ENCODE measurements at regions not wholly inside any gene's neighbourhood (a gene's known extent, or its start where the extent isn't known, plus 50 kb on each side); places are given as distances from the start of the nearest gene placed in this dataset.

DNA sequence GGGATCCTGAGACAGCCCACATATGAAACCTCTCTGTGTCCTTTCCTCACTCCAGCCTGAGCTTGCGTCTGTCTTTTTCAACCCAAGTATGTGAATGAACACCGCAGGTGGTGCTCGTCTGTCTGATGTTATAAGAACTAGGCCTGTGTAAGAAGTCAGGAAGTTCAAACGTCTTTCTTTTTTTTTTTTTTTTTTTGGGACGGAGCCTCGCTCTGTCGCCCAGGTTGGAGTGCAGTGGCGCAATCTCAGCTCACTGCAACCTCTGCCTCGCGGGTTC is 92.3 kb downstream of the ANKRD10 start:
- intact Hi-C loops (cut with DNase I): loop anchor here in 1 of 4 donors (10.0 kb wide), 1 partner anchor 228 kb away; no protein-coding TSS in a partner anchor

DNA sequence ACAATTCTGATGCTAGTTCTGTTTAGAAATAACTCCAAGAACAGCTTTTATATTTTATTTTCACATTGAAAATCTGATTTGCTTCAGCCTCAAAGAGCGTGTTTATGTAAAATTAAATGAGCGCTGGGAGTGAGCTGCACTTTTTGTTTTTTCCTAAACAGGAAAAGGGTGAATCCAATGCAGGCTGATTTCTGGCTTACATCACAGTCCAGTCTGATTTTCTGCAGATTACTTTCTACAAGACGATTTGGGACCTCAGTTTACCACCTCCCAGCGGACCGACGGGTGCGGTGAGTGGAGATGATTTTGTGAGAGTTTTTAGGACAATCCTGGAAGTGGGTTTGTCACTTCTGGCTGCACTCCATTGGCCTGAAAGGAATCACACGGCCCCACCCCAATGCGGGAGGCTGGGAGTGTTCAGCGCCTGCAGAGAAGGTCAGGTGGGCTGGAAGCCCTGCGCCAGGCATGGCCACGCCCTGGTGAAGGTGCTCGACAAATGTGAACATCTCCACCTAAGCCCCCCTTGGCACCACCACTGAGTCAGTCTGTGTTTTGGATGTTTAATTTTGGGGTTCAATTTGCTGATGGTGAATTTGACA is 90.1 kb downstream of the ANKRD10 start:
- Histone ChIP-seq H3K9me3 (no peaks in the 10 kb centered on the region), H3K36me3 (no peaks in the 10 kb centered on the region), H3K27me3 (no peaks in the 10 kb centered on the region), H3K27ac (peak overlapping the region in 1 of 2 donors; percentile 48), H3K4me3 (no peak overlapping the region), H3K4me1 (ENCODE audit: insufficient read depth) (peaks cover 4% of the 10 kb centered on the region)
- WGBS, 3 donors: 16 to 42% (median 28%) methylated on average over 13 of the region's 13 CpGs
- TF ChIP-seq EP300 (IDR thresholded peaks at IDR 0.05) (no peak), POLR2A (IDR thresholded peaks at IDR 0.05) (no peak)
- TF ChIP-seq, protein P1, sequence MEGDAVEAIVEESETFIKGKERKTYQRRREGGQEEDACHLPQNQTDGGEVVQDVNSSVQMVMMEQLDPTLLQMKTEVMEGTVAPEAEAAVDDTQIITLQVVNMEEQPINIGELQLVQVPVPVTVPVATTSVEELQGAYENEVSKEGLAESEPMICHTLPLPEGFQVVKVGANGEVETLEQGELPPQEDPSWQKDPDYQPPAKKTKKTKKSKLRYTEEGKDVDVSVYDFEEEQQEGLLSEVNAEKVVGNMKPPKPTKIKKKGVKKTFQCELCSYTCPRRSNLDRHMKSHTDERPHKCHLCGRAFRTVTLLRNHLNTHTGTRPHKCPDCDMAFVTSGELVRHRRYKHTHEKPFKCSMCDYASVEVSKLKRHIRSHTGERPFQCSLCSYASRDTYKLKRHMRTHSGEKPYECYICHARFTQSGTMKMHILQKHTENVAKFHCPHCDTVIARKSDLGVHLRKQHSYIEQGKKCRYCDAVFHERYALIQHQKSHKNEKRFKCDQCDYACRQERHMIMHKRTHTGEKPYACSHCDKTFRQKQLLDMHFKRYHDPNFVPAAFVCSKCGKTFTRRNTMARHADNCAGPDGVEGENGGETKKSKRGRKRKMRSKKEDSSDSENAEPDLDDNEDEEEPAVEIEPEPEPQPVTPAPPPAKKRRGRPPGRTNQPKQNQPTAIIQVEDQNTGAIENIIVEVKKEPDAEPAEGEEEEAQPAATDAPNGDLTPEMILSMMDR (IDR thresholded peaks at IDR 0.05): no peak
- DNase-seq: peak in 4 of 5 donors; percentile 40 to 64 (median 50)
- intact Hi-C loops (cut with DNase I): loop anchor here in 1 of 4 donors (10.0 kb wide), 1 partner anchor 230 kb away; no protein-coding TSS in a partner anchor

More for the DNA sequence above, 92.3 kb downstream of the ANKRD10 start:
- WGBS, 3 donors: 79 to 82% (median 81%) methylated on average over 10 of the region's 10 CpGs
- Histone ChIP-seq H3K27me3 (no peaks in the 10 kb centered on the region), H3K4me3 (no peak overlapping the region), H3K4me1 (ENCODE audit: insufficient read depth) (peaks cover 4% of the 10 kb centered on the region), H3K27ac (no peak overlapping the region), H3K9me3 (no peaks in the 10 kb centered on the region), H3K36me3 (no peaks in the 10 kb centered on the region)
- no peak for DNase-seq
- TF ChIP-seq, protein P1 (IDR thresholded peaks at IDR 0.05): no peak
- TF ChIP-seq EP300 (IDR thresholded peaks at IDR 0.05) (no peak), POLR2A (IDR thresholded peaks at IDR 0.05) (no peak)

DNA sequence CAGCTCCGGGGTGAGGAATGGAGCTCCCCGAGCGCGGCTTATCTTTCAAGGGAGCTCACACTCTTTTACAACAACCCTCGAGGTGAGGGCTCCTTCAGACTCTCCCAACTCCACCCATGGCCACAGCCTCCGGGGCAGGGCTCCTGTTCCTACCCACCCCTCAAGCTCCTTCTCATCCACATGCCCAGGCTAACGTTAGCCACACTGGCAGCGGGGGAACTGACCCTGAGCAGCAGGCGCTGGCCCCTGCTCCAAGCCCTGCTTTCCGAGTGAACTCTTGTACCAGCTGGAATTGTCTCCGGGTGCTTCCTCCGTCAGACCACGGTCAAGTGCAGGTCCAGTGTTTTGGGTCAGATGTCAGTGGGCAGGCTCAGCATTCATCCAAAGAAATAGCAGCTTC is 89.4 kb downstream of the ANKRD10 start:
- WGBS, 3 donors: 49 to 73% (median 70%) methylated on average over 13 of the region's 13 CpGs
- TF ChIP-seq EP300 (IDR thresholded peaks at IDR 0.05): no peak
- TF ChIP-seq, protein P1 (IDR thresholded peaks at IDR 0.05): no peak
- TF ChIP-seq POLR2A (IDR thresholded peaks at IDR 0.05): no peak
- intact Hi-C loops (cut with DNase I): loop anchor here in 1 of 4 donors (10.0 kb wide), 1 partner anchor 231 kb away; no protein-coding TSS in a partner anchor
- H3K36me3 ChIP-seq: no peaks in the 10 kb centered on the region
- DNase-seq: no peak
- H3K27me3 ChIP-seq: no peaks in the 10 kb centered on the region
- H3K27ac ChIP-seq: no peak overlapping the region
- no peak overlapping the region for H3K4me3 ChIP-seq
- H3K4me1 ChIP-seq (ENCODE audit: insufficient read depth): peaks cover 4% of the 10 kb centered on the region
- no peaks in the 10 kb centered on the region for H3K9me3 ChIP-seq

DNA sequence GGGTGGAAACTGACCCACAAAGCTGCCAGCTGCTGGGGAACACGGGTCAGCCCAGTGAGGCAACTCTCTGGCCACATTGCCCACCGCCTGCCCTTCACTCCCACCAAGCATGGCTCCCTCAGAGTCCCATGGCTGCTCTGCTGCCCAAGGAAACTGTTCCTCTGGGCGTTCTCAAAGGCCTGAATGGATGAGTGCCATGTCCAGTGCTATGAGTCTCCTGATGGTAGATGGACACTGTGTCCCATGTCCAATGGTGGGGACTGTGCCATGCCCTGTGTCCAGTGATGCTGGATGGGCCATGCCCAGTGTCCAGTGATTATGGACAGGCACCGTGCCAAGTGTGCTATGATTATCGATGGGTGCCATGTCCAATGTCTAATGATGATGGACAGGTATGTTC is 88.8 kb downstream of the ANKRD10 start:
- intact Hi-C loops (cut with DNase I): loop anchor here in 1 of 4 donors (10.0 kb wide), 1 partner anchor 231 kb away; no protein-coding TSS in a partner anchor
- WGBS, 3 donors: 94 to 98% (median 95%) methylated on average over 4 to 5 of the region's 5 CpGs

More for the DNA sequence above, 88.8 kb downstream of the ANKRD10 start:
- Histone ChIP-seq H3K36me3 (no peaks in the 10 kb centered on the region), H3K27ac (no peak overlapping the region), H3K27me3 (no peaks in the 10 kb centered on the region), H3K4me1 (ENCODE audit: insufficient read depth) (peaks cover 4% of the 10 kb centered on the region), H3K9me3 (no peaks in the 10 kb centered on the region), H3K4me3 (no peak overlapping the region)
- TF ChIP-seq, protein P1 (IDR thresholded peaks at IDR 0.05): no peak
- TF ChIP-seq POLR2A (IDR thresholded peaks at IDR 0.05): no peak
- no peak for TF ChIP-seq EP300 (IDR thresholded peaks at IDR 0.05)
- no peak for DNase-seq
